Sigmoid colon (tissue), 6 donors: ENCODE measurements at regions not wholly inside any gene's neighbourhood (a gene's known extent, or its start where the extent isn't known, plus 50 kb on each side); places are given as distances from the start of the nearest gene placed in this dataset.
"Not testable (repeated sequence)": the region's sequence is repeated elsewhere in the genome, so short reads cannot be mapped to it uniquely, and the experiment has no call there.

Experiments used
- DNase-seq: peaks from one replicate; pipeline ENCODE4 v3.0.0-alpha.2; 2019
- H3K27ac ChIP-seq, 4 donors: fragments of 200-600 bp; sonication (generic); one replicate each; pipeline ENCODE4 v1.5.1; 2016 to 2019; ENCODE audit warnings: mild to moderate bottlenecking in 1 of 4
- H3K27me3 ChIP-seq, 3 donors: fragments of 200-600 bp; sonication (generic); one replicate each; pipeline ENCODE4 v1.5.1; 2019; ENCODE audit warnings: mild to moderate bottlenecking in 1 of 3
- H3K36me3 ChIP-seq, 4 donors: fragments of 200-600 bp; sonication (generic); one replicate each; pipeline ENCODE4 v1.5.1; 2016 to 2019
- H3K4me1 ChIP-seq, 4 donors: fragments of 200-600 bp; sonication (generic); one replicate each; pipeline ENCODE4 v1.5.1; 2017 to 2019
- H3K4me3 ChIP-seq, 4 donors: fragments of 200-600 bp; sonication (generic); one replicate each; pipeline ENCODE4 v1.5.1; 2017 to 2019; ENCODE audit warnings: mild to moderate bottlenecking in 2 of 4, moderate library complexity in 1 of 4
- H3K9me3 ChIP-seq, 4 donors: fragments of 200-600 bp in 3 of 4; sonication (generic) in 3 of 4; one replicate each; pipeline versions ENCODE4 v1.5.1 to v1.6.1; 2013 to 2019
- EP300 ChIP-seq, 4 donors: sonication (generic); formaldehyde crosslinking; IDR thresholded peaks; one replicate each; pipeline ENCODE4 v1.6.1; 2017; ENCODE audit warnings: antibody characterized with exemption in 4 of 4
- POLR2A ChIP-seq, 2 donors: fragments of 450-650 bp; IDR thresholded peaks; one replicate each; pipeline ENCODE4 v1.6.1; 2016; ENCODE audit warnings: antibody characterized with exemption in 2 of 2, mild to moderate bottlenecking in 2 of 2, moderate library complexity in 2 of 2
- POLR2AphosphoS5 ChIP-seq, 4 donors: sonication (generic); formaldehyde crosslinking; IDR thresholded peaks; one replicate each; pipeline ENCODE4 v1.6.1; 2017; ENCODE audit warnings: antibody characterized with exemption in 4 of 4
- WGBS, 2 donors: extraction: QIAGEN DNeasy Blood & Tissue Kit; methylation state at CpG; one replicate each; pipeline ENCODE4 v1.1.7; 2013; 5-methylcytosine and 5-hydroxymethylcytosine counted together
- intact Hi-C: fragments of 100-400 bp; cut with DNase I; formaldehyde crosslinking; loops from one replicate; pipeline ENCODE4 v1.15.1; 2023
- TF ChIP-seq, protein P1 (sequence below), 4 experiments: fragments of 450-650 bp in 3 of 4; fragments of 200-600 bp in 1 of 4; IDR thresholded peaks; one replicate each; pipeline ENCODE4 v1.5.1; 2016 to 2019; ENCODE audit warnings: antibody characterized with exemption in 4 of 4, mild to moderate bottlenecking in 3 of 4, moderate library complexity in 2 of 4
- donor health status: healthy with polysubstance abuse.
- donor health status: healthy.

DNA sequence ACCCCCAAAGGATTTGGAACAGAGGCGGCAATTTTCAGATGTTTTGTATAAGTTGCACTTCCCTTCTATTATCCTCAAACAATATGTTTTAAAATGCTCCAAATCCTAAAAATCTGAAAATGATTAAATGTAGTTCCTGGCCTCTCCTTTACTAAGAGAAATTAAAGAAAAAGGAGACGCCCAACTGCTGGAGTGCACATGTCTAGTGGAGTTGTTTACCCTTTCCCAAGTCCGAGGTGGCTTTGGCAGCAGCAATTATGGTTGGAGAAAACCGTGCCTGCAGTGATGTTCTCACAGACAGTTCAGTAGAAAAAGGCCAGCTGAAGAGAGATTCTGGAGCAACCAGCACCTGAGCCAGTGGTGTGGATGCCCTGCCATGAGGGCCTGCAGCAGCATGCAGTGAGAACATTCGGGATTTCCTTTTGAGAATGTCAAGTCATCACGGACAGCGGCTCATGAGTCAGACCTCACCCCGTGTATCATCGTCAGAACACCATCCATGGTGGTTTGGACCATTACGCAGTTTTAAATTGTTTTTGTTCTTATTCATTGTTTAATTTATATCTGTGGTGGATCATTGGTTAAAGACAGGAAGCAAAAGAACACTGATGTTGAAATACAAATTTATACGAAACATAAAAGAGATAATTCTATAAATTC, 179.0 kb upstream of the KRR1 start:
- no peak for DNase-seq
- intact Hi-C loops, result no loop called here
- TF ChIP-seq POLR2AphosphoS5 (IDR thresholded peaks at IDR 0.05), result no peak
- TF ChIP-seq POLR2A (IDR thresholded peaks at IDR 0.05), result no peak
- TF ChIP-seq, protein P1, sequence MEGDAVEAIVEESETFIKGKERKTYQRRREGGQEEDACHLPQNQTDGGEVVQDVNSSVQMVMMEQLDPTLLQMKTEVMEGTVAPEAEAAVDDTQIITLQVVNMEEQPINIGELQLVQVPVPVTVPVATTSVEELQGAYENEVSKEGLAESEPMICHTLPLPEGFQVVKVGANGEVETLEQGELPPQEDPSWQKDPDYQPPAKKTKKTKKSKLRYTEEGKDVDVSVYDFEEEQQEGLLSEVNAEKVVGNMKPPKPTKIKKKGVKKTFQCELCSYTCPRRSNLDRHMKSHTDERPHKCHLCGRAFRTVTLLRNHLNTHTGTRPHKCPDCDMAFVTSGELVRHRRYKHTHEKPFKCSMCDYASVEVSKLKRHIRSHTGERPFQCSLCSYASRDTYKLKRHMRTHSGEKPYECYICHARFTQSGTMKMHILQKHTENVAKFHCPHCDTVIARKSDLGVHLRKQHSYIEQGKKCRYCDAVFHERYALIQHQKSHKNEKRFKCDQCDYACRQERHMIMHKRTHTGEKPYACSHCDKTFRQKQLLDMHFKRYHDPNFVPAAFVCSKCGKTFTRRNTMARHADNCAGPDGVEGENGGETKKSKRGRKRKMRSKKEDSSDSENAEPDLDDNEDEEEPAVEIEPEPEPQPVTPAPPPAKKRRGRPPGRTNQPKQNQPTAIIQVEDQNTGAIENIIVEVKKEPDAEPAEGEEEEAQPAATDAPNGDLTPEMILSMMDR (IDR thresholded peaks at IDR 0.05), result no peak
- no peak for TF ChIP-seq EP300 (IDR thresholded peaks at IDR 0.05)
- Histone ChIP-seq H3K36me3 (no peaks in the 10 kb centered on the region), H3K4me3 (no peak overlapping the region), H3K27me3 (no peaks in the 10 kb centered on the region), H3K27ac (no peak overlapping the region), H3K9me3 (no peaks in the 10 kb centered on the region), H3K4me1 (no peaks in the 10 kb centered on the region)
- WGBS, 2 donors, result 84 to 88% methylated on average over 11 of the region's 11 CpGs

DNA sequence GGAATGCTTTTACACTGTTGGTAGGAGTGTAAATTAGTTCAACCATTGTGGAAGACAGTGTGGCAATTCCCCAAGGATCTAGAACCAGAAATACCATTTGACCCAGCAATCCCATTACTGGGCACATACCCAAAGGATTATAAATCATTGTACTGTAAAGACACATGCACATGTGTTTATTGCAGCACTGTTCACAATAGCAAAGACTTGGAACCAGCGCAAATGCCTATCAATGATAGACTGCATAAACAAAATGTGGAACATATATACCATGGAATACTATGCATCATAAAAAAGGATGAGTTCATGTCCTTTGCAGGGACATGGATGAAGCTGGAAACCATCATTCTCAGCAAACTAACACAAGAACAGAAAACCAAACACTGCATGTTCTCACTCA, 174.8 kb upstream of the KRR1 start:
- H3K27me3 ChIP-seq, H3K4me3 ChIP-seq, H3K27ac ChIP-seq, DNase-seq, H3K9me3 ChIP-seq, H3K4me1 ChIP-seq, intact Hi-C loops, H3K36me3 ChIP-seq: not testable (repeated sequence)
- 22 to 73% methylated on average over 1 of the region's 1 CpG for WGBS, 2 donors

DNA sequence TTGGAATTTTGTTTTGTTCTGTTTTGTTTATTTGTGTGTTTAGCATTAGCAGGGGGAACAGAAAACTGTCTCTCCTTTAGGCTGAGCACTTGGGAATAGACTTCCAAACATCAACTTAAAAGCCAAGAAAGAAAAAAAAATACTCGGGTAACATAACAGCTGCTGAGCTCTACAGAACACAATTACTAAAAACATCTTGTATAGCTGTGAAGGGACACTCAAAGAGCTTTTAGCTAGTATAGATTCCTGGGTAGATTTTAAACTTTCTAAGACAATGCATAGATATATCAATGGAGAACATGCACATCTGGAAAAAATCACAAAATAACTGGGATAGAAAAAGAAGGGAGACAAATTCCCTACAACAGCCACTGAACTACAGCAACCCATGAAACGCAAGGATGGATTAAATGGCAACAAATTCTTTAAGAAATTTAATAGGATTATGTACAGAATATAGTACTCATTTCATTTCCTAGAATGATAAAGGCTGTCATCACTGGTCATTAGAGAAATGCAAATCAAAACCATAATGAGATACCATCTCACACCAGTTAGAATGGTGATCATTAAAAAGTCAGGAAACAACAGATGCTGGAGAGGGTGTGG, 174.3 kb upstream of the KRR1 start:
- 71 to 84% methylated on average over 2 of the region's 2 CpGs for WGBS, 2 donors
- no peaks in the 10 kb centered on the region for H3K27me3 ChIP-seq
- no peaks in the 10 kb centered on the region for H3K36me3 ChIP-seq
- TF ChIP-seq POLR2A (IDR thresholded peaks at IDR 0.05), result no peak
- TF ChIP-seq EP300 (IDR thresholded peaks at IDR 0.05), result no peak
- TF ChIP-seq, protein P1 (IDR thresholded peaks at IDR 0.05), result no peak
- no peak for TF ChIP-seq POLR2AphosphoS5 (IDR thresholded peaks at IDR 0.05)
- peaks cover 0 to 7% (median 3%) of the 10 kb centered on the region in 4 donors for H3K4me1 ChIP-seq
- no peak overlapping the region for H3K4me3 ChIP-seq
- H3K27ac ChIP-seq, result no peak overlapping the region
- DNase-seq, result no peak
- no peaks in the 10 kb centered on the region for H3K9me3 ChIP-seq
- intact Hi-C loops, result no loop called here

DNA sequence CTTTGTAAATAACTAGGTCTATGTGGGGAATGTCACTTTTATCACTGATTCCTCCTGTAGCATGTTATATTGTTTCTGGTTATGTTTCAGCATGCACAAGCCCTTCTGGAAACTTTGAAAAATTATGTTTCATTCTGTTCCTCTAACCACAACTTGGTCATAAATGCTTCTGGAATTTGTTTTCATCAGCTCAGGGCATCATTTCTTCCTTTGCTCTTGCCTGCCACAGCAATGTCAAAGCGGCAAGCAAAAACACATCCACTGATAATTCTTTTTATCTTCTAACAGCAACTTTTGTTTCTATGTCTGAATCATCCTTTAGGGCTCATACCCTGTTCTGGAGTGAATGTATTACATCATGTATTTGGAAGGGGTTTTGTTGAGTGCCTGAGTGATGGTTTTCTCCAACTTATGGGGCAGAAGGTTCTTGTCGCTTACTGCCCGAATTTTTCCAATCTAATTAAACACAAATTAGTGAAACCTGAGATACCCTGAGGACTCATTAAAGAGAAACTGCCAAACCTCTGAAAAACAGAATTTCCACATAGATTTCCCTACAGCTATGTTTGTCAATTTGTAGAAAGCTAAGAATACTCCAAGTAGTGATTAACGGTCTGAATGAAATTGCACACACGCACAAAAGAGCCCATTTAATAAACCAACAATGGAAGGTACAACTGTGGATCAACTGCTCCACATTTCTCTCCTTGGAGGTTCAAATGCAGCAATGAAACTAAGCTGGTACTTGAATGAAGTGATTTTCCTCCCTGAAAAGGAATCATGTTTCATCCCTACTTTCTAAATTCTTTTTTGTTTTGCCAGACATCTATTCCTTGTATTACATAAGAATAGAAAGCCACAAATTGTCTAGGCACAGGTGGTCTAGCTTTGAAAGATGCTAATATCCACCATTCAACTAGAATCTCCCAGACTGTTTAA, 173.5 kb upstream of the KRR1 start:
- no peak overlapping the region for H3K4me3 ChIP-seq
- no peak for DNase-seq
- peaks cover 0 to 7% (median 3%) of the 10 kb centered on the region in 4 donors for H3K4me1 ChIP-seq
- peak overlapping the region in 2 of 4 donors; percentile 33 to 36 for H3K27ac ChIP-seq
- TF ChIP-seq POLR2A (IDR thresholded peaks at IDR 0.05) (no peak), EP300 (IDR thresholded peaks at IDR 0.05) (no peak), POLR2AphosphoS5 (IDR thresholded peaks at IDR 0.05) (no peak)
- TF ChIP-seq, protein P1 (IDR thresholded peaks at IDR 0.05), result no peak
- intact Hi-C loops, result no loop called here
- no peaks in the 10 kb centered on the region for H3K27me3 ChIP-seq
- no peaks in the 10 kb centered on the region for H3K36me3 ChIP-seq
- 88 to 92% methylated on average over 5 of the region's 5 CpGs for WGBS, 2 donors
- H3K9me3 ChIP-seq, result no peaks in the 10 kb centered on the region

DNA sequence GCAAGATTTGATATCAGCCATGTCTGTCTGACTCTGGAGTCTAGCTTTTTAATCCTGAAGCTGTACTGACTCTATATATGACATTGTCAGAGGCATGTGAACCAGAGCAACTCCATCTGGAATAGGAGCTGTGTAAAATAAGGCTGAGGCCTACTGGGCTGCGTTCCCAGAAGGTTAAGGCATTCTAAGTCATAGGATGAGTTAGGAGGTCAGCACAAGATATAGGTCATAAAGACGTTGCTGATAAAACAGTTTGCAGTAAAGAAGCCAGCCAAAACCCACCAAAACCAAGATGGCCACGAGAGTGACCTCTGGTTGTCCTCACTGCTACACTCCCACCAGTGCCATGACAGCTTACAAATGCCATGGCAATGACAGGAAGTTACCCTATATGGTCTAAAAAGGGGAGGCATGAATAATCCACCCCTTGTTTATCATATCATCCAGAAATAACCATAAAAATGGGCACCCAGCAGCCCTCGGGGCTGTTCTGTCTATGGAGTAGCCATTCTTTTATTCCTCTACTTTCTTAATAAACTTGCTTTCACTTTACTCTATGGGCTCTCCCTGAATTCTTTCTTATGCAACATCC, 172.7 kb upstream of the KRR1 start:
- H3K9me3 ChIP-seq, H3K27me3 ChIP-seq, DNase-seq, H3K4me3 ChIP-seq, intact Hi-C loops, H3K4me1 ChIP-seq, H3K36me3 ChIP-seq: not testable (repeated sequence)
- WGBS, 2 donors, result 78 to 82% methylated on average over 4 of the region's 4 CpGs
- peak overlapping the region in 2 of 4 donors; percentile 33 to 36 for H3K27ac ChIP-seq
